Mammary epithelial cell (primary cell): ENCODE measurements at regions not wholly inside any gene's neighbourhood (a gene's known extent, or its start where the extent isn't known, plus 50 kb on each side); places are given as distances from the start of the nearest gene placed in this dataset.

Source experiments
- CTCF ChIP-seq, 2 donors: IDR thresholded peaks in 1 of 2; conservative IDR thresholded peaks in 1 of 2; 2 replicates each; pipeline ENCODE4 v1.5.1; 2011 to 2012; ENCODE audit warnings: inconsistent platforms in 2 of 2, low read length in 2 of 2, mild to moderate bottlenecking in 2 of 2, control low read depth in 1 of 2, low read depth in 1 of 2; ENCODE audit not compliant: insufficient read depth in 1 of 2; ENCODE audit errors: extremely low read depth in 1 of 2
- EZH2 ChIP-seq: IDR thresholded peaks from 2 replicates; pipeline ENCODE4 v1.6.1; 2012; ENCODE audit warnings: low read length, inconsistent platforms, borderline replicate concordance

- no peak for TF ChIP-seq CTCF (conservative IDR thresholded peaks at IDR 0.05 in 1 of 2, IDR thresholded peaks at IDR 0.05 in 1 of 2; ENCODE audit: extremely low read depth in 1 of 2, insufficient read depth in 1 of 2, low read depth in 1 of 2, low read length in 2 of 2)
- TF ChIP-seq EZH2: no peak
Measured at GRCh38 chr5:39541920-39542319, 117.1 kb upstream of the DAB2 start.
